Hepatocyte (in vitro differentiated cells): ENCODE measurements at regions not wholly inside any gene's neighbourhood (a gene's known extent, or its start where the extent isn't known, plus 50 kb on each side); places are given as distances from the start of the nearest gene placed in this dataset.

Experiments
- DNase-seq: peaks from one replicate; pipeline ENCODE4 v3.0.0-alpha.2; 2016; ENCODE audit warnings: low spot score
- H2AFZ ChIP-seq: fragments of 200-600 bp; sonication (generic); 2 replicates; pipeline ENCODE4 v1.6.0; 2016; ENCODE audit warnings: antibody characterized with exemption, mild to moderate bottlenecking
- H3K27ac ChIP-seq: fragments of 200-600 bp; sonication (generic); 2 replicates; pipeline ENCODE4 v1.5.1; 2016; ENCODE audit warnings: mild to moderate bottlenecking
- H3K27me3 ChIP-seq: fragments of 200-600 bp; sonication (generic); 2 replicates; pipeline ENCODE4 v1.6.1; 2016
- H3K36me3 ChIP-seq: fragments of 200-600 bp; sonication (generic); replicated peaks from 2 replicates; pipeline ENCODE4 v1.5.1; 2016; ENCODE audit warnings: low read depth; ENCODE audit not compliant: insufficient read depth
- H3K4me1 ChIP-seq: fragments of 200-600 bp; sonication (generic); 2 replicates; pipeline ENCODE4 v1.5.1; 2016; ENCODE audit warnings: mild to moderate bottlenecking, moderate library complexity; ENCODE audit not compliant: insufficient read depth
- H3K4me2 ChIP-seq: fragments of 200-600 bp; sonication (generic); 2 replicates; pipeline ENCODE4 v1.6.0; 2016
- H3K4me3 ChIP-seq: fragments of 200-600 bp; sonication (generic); 2 replicates; pipeline ENCODE4 v1.5.1; 2016; ENCODE audit warnings: mild to moderate bottlenecking
- H3K79me2 ChIP-seq: fragments of 200-600 bp; sonication (generic); 2 replicates; pipeline ENCODE4 v1.6.0; 2017; ENCODE audit warnings: mild to moderate bottlenecking
- H3K9me2 ChIP-seq: fragments of 200-600 bp; sonication (generic); replicated peaks from 2 replicates; pipeline ENCODE4 v1.6.0; 2017; ENCODE audit warnings: mild to moderate bottlenecking; ENCODE audit not compliant: insufficient read depth
- H3K9me3 ChIP-seq: fragments of 200-600 bp; sonication (generic); 2 replicates; pipeline ENCODE4 v1.5.1; 2016; ENCODE audit warnings: low read depth, mild to moderate bottlenecking
- H4K20me1 ChIP-seq: fragments of 200-600 bp; sonication (generic); 2 replicates; pipeline ENCODE4 v1.6.0; 2016; ENCODE audit warnings: mild to moderate bottlenecking; ENCODE audit not compliant: insufficient read depth, poor library complexity, severe bottlenecking
- CTCF ChIP-seq: fragments of 200-600 bp; sonication (generic); IDR thresholded peaks from 2 replicates; pipeline ENCODE4 v1.5.1; 2016; ENCODE audit warnings: antibody characterized with exemption, mild to moderate bottlenecking; ENCODE audit not compliant: poor library complexity
- EZH2 ChIP-seq: fragments of 200-600 bp; sonication (generic); IDR thresholded peaks from 2 replicates; pipeline ENCODE4 v1.6.1; 2016; ENCODE audit warnings: antibody characterized with exemption, mild to moderate bottlenecking, borderline replicate concordance
- EZH2phosphoT487 ChIP-seq: fragments of 200-600 bp; sonication (generic); IDR thresholded peaks from one replicate; pipeline ENCODE4 v1.6.1; 2018; ENCODE audit warnings: antibody characterized with exemption, mild to moderate bottlenecking, low read depth, moderate library complexity; ENCODE audit not compliant: unreplicated experiment, severe bottlenecking
- WGBS: methylation state at CpG from one replicate; pipeline ENCODE4 v1.1.6; 2016; ENCODE audit warnings: low lambda C conversion rate; ENCODE audit errors: missing lambda C conversion rate; 5-methylcytosine and 5-hydroxymethylcytosine counted together

GRCh38 chr9:103522409-103522808 lies 527.3 kb downstream of the CYLC2 start:
- DNase-seq = no peak
- 91% methylated on average over 3 of the region's 3 CpGs for WGBS
- Histone ChIP-seq H3K27me3 (no peaks in the 10 kb centered on the region), H3K9me2 (no peaks in the 10 kb centered on the region), H4K20me1 (no peaks in the 10 kb centered on the region), H3K9me3 (no peaks in the 10 kb centered on the region), H3K4me3 (no peak overlapping the region), H3K79me2 (no peaks in the 10 kb centered on the region), H3K4me1 (no peaks in the 10 kb centered on the region), H3K36me3 (no peaks in the 10 kb centered on the region), H3K27ac (no peak overlapping the region), H2AFZ (no peak overlapping the region), H3K4me2 (no peak overlapping the region)
- no peak for TF ChIP-seq EZH2phosphoT487

- Histone ChIP-seq H3K4me1 (no peaks in the 10 kb centered on the region), H3K27me3 (no peaks in the 10 kb centered on the region), H3K9me2 (no peaks in the 10 kb centered on the region), H2AFZ (no peak overlapping the region), H3K36me3 (no peaks in the 10 kb centered on the region), H3K4me3 (no peak overlapping the region), H3K4me2 (no peak overlapping the region), H4K20me1 (no peaks in the 10 kb centered on the region), H3K27ac (no peak overlapping the region), H3K9me3 (no peaks in the 10 kb centered on the region), H3K79me2 (no peaks in the 10 kb centered on the region)
- TF ChIP-seq EZH2phosphoT487 (no peak), EZH2 (no peak), CTCF (no peak)
- 50% methylated on average over 1 of the region's 1 CpG for WGBS
- no peak for DNase-seq
Measured at GRCh38 chr9:103530934-103531333, 535.8 kb downstream of the CYLC2 start.

- H3K27ac ChIP-seq = no peak overlapping the region
- TF ChIP-seq CTCF (no peak), EZH2 (no peak), EZH2phosphoT487 (no peak)
- H2AFZ ChIP-seq = no peak overlapping the region
- H3K4me3 ChIP-seq = no peak overlapping the region
- H3K4me2 ChIP-seq = no peak overlapping the region
- DNase-seq = no peak
- H3K79me2 ChIP-seq = no peaks in the 10 kb centered on the region
- no peaks in the 10 kb centered on the region for H3K9me2 ChIP-seq
- no peaks in the 10 kb centered on the region for H4K20me1 ChIP-seq
- H3K27me3 ChIP-seq = no peaks in the 10 kb centered on the region
- no peaks in the 10 kb centered on the region for H3K4me1 ChIP-seq
- 86% methylated on average over 5 of the region's 5 CpGs for WGBS
- H3K36me3 ChIP-seq = no peaks in the 10 kb centered on the region
- no peaks in the 10 kb centered on the region for H3K9me3 ChIP-seq
Measured at GRCh38 chr9:103533318-103533717, 538.2 kb downstream of the CYLC2 start.

GRCh38 chr9:103537426-103537825 lies 542.3 kb downstream of the CYLC2 start:
- Histone ChIP-seq H3K9me2 (no peaks in the 10 kb centered on the region), H3K36me3 (no peaks in the 10 kb centered on the region), H3K4me1 (no peaks in the 10 kb centered on the region), H3K4me3 (no peak overlapping the region), H3K79me2 (no peaks in the 10 kb centered on the region), H3K4me2 (no peak overlapping the region), H3K9me3 (no peaks in the 10 kb centered on the region), H3K27ac (no peak overlapping the region), H2AFZ (no peak overlapping the region), H3K27me3 (no peaks in the 10 kb centered on the region), H4K20me1 (no peaks in the 10 kb centered on the region)
- DNase-seq = no peak
- TF ChIP-seq CTCF (no peak), EZH2 (no peak), EZH2phosphoT487 (no peak)
